ENCODE measurements at regions not wholly inside any gene's neighbourhood (a gene's known extent, or its start where the extent isn't known, plus 50 kb on each side); places are given as distances from the start of the nearest gene placed in this dataset.

GRCh38 chr13:97567510-97568243 lies 133.7 kb downstream of the RAP2A start:
- no peak overlapping the region for H3K4me3 ChIP-seq (ENCODE audit: control insufficient read depth, low read depth, low read length)
- no peak for DNase-seq (ENCODE audit: low read depth)

GRCh38 chr13:97568850-97569249 lies 134.9 kb downstream of the RAP2A start:
- no peak overlapping the region for H3K4me3 ChIP-seq (ENCODE audit: control insufficient read depth, low read depth, low read length)
- no peak for DNase-seq (ENCODE audit: low read depth)
- TF ChIP-seq CTCF (IDR thresholded peaks at IDR 0.05; ENCODE audit: control insufficient read depth, insufficient read depth, low read depth, low read length, missing control alignments), result no peak

More at GRCh38 chr13:97567510-97568243, 133.7 kb downstream of the RAP2A start:
- TF ChIP-seq CTCF (IDR thresholded peaks at IDR 0.05; ENCODE audit: control insufficient read depth, insufficient read depth, low read depth, low read length, missing control alignments), result no peak

- no peak for TF ChIP-seq CTCF (IDR thresholded peaks at IDR 0.05; ENCODE audit: control insufficient read depth, insufficient read depth, low read depth, low read length, missing control alignments)
- no peak for DNase-seq (ENCODE audit: low read depth)
- H3K4me3 ChIP-seq (ENCODE audit: control insufficient read depth, low read depth, low read length), result no peak overlapping the region
These were observed 135.9 kb downstream of the RAP2A start for GRCh38 chr13:97569841-97570240.

GRCh38 chr13:97570442-97570841 lies 136.5 kb downstream of the RAP2A start:
- no peak for DNase-seq (ENCODE audit: low read depth)
- TF ChIP-seq CTCF (IDR thresholded peaks at IDR 0.05; ENCODE audit: control insufficient read depth, insufficient read depth, low read depth, low read length, missing control alignments), result no peak
- H3K4me3 ChIP-seq (ENCODE audit: control insufficient read depth, low read depth, low read length), result no peak overlapping the region

GRCh38 chr13:97573011-97573410 lies 139.0 kb downstream of the RAP2A start:
- no peak for DNase-seq (ENCODE audit: low read depth)
- no peak overlapping the region for H3K4me3 ChIP-seq (ENCODE audit: control insufficient read depth, low read depth, low read length)
- no peak for TF ChIP-seq CTCF (IDR thresholded peaks at IDR 0.05; ENCODE audit: control insufficient read depth, insufficient read depth, low read depth, low read length, missing control alignments)

GRCh38 chr13:97574926-97575325 lies 141.0 kb downstream of the RAP2A start:
- TF ChIP-seq CTCF (IDR thresholded peaks at IDR 0.05; ENCODE audit: control insufficient read depth, insufficient read depth, low read depth, low read length, missing control alignments), result peak; percentile 64
- H3K4me3 ChIP-seq (ENCODE audit: control insufficient read depth, low read depth, low read length), result no peak overlapping the region
- DNase-seq (ENCODE audit: low read depth), result no peak

Measured in AG09309 (cell line).